ENCODE measurements at regions not wholly inside any gene's neighbourhood (a gene's known extent, or its start where the extent isn't known, plus 50 kb on each side); places are given as distances from the start of the nearest gene placed in this dataset.

- Histone ChIP-seq H3K27me3 (ENCODE audit: insufficient read depth, low read length, poor library complexity, severe bottlenecking) (no peaks in the 10 kb centered on the region), H3K9me2 (replicated peaks; ENCODE audit: low read depth, low read length) (no peaks in the 10 kb centered on the region), H2AFZ (ENCODE audit: low read length) (no peak overlapping the region), H4K20me1 (ENCODE audit: insufficient read depth, low read length, poor library complexity, severe bottlenecking) (no peaks in the 10 kb centered on the region), H3K9me3 (ENCODE audit: insufficient read depth, low read depth, low read length) (no peaks in the 10 kb centered on the region), H3K4me3 (ENCODE audit: low read length, poor library complexity, severe bottlenecking) (no peak overlapping the region), H3K36me3 (ENCODE audit: insufficient read depth, low read length) (no peaks in the 10 kb centered on the region), H3K4me2 (ENCODE audit: low read depth, low read length, poor library complexity, severe bottlenecking) (no peak overlapping the region), H3K9ac (ENCODE audit: low read depth, low read length, poor library complexity, severe bottlenecking) (no peak overlapping the region), H3K79me2 (ENCODE audit: insufficient read depth, low read length) (no peaks in the 10 kb centered on the region), H3K4me1 (ENCODE audit: insufficient read depth, low read length, poor library complexity, severe bottlenecking) (no peaks in the 10 kb centered on the region), H3F3A (ENCODE audit: low read depth) (no peaks in the 10 kb centered on the region)
- TF ChIP-seq EZH2phosphoT487 (IDR thresholded peaks at IDR 0.05; ENCODE audit: borderline replicate concordance) = no peak
- no peak for TF ChIP-seq CTCF (conservative IDR thresholded peaks at IDR 0.05; ENCODE audit: low read length)
These were observed 983.7 kb downstream of the MCTP2 start for GRCh38 chr15:95215017-95215416.

DNA sequence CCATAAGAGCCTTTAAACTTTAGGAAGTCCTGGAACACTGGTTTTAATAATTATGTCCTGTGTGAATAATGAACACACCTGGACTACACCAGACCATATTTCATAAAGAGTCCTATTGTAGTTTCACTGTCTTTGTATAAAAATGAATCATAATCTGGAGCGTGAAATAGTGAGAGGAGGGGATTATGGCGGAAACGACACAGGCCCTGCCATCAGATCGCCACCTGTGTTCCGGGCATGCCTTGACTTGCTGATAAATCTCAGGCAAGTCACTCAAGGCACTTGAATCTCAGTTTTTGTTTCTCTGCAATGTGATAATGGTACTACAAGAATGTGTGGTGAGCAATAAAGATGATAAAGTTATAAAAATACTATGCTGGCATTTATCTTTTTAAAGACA lies 995.5 kb downstream of the MCTP2 start:
- Histone ChIP-seq H3K4me3 (ENCODE audit: low read length, poor library complexity, severe bottlenecking) (no peak overlapping the region), H2AFZ (ENCODE audit: low read length) (no peak overlapping the region), H3K4me2 (ENCODE audit: low read depth, low read length, poor library complexity, severe bottlenecking) (no peak overlapping the region), H4K20me1 (ENCODE audit: insufficient read depth, low read length, poor library complexity, severe bottlenecking) (no peaks in the 10 kb centered on the region), H3K9me2 (replicated peaks; ENCODE audit: low read depth, low read length) (no peaks in the 10 kb centered on the region), H3F3A (ENCODE audit: low read depth) (no peaks in the 10 kb centered on the region), H3K27me3 (ENCODE audit: insufficient read depth, low read length, poor library complexity, severe bottlenecking) (no peaks in the 10 kb centered on the region), H3K4me1 (ENCODE audit: insufficient read depth, low read length, poor library complexity, severe bottlenecking) (no peaks in the 10 kb centered on the region), H3K9ac (ENCODE audit: low read depth, low read length, poor library complexity, severe bottlenecking) (no peak overlapping the region), H3K79me2 (ENCODE audit: insufficient read depth, low read length) (no peaks in the 10 kb centered on the region), H3K9me3 (ENCODE audit: insufficient read depth, low read depth, low read length) (peaks cover 5% of the 10 kb centered on the region), H3K36me3 (ENCODE audit: insufficient read depth, low read length) (no peaks in the 10 kb centered on the region)
- TF ChIP-seq EZH2phosphoT487 (IDR thresholded peaks at IDR 0.05; ENCODE audit: borderline replicate concordance) (no peak), CTCF (conservative IDR thresholded peaks at IDR 0.05; ENCODE audit: low read length) (no peak)

DNA sequence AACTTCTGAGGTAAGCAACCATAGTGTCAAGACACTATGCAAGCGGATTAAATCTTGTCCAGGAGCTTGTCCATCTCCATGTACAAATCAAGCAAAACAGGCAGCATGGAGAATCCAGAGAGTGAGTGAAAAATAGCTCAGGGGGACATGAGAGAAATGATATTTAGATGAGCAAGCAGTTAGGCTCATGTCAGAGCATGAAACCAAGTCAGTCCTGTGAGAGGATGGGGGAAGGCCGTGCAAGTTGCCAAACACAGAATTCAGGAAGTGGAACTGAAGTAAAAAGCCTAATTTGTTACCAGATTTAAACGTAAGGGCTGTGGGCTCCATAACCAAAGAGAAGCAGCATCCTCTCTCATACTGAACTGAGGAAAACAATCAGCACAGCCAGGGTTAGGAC lies 995.9 kb downstream of the MCTP2 start:
- no peaks in the 10 kb centered on the region for H3K27me3 ChIP-seq (ENCODE audit: insufficient read depth, low read length, poor library complexity, severe bottlenecking)
- no peaks in the 10 kb centered on the region for H3F3A ChIP-seq (ENCODE audit: low read depth)
- H3K4me1 ChIP-seq (ENCODE audit: insufficient read depth, low read length, poor library complexity, severe bottlenecking) = no peaks in the 10 kb centered on the region
- H3K9me3 ChIP-seq (ENCODE audit: insufficient read depth, low read depth, low read length) = peaks cover 6% of the 10 kb centered on the region
- TF ChIP-seq CTCF (conservative IDR thresholded peaks at IDR 0.05; ENCODE audit: low read length) (no peak), EZH2phosphoT487 (IDR thresholded peaks at IDR 0.05; ENCODE audit: borderline replicate concordance) (no peak)
- H4K20me1 ChIP-seq (ENCODE audit: insufficient read depth, low read length, poor library complexity, severe bottlenecking) = no peaks in the 10 kb centered on the region
- H3K79me2 ChIP-seq (ENCODE audit: insufficient read depth, low read length) = no peaks in the 10 kb centered on the region
- H3K9me2 ChIP-seq (replicated peaks; ENCODE audit: low read depth, low read length) = no peaks in the 10 kb centered on the region
- H3K4me3 ChIP-seq (ENCODE audit: low read length, poor library complexity, severe bottlenecking) = no peak overlapping the region
- no peak overlapping the region for H2AFZ ChIP-seq (ENCODE audit: low read length)
- no peak overlapping the region for H3K4me2 ChIP-seq (ENCODE audit: low read depth, low read length, poor library complexity, severe bottlenecking)
- H3K36me3 ChIP-seq (ENCODE audit: insufficient read depth, low read length) = no peaks in the 10 kb centered on the region
- H3K9ac ChIP-seq (ENCODE audit: low read depth, low read length, poor library complexity, severe bottlenecking) = no peak overlapping the region
